ENCODE measurements at regions not wholly inside any gene's neighbourhood (a gene's known extent, or its start where the extent isn't known, plus 50 kb on each side); places are given as distances from the start of the nearest gene placed in this dataset.
"Not testable (repeated sequence)": the region's sequence is repeated elsewhere in the genome, so short reads cannot be mapped to it uniquely, and the experiment has no call there.

DNA sequence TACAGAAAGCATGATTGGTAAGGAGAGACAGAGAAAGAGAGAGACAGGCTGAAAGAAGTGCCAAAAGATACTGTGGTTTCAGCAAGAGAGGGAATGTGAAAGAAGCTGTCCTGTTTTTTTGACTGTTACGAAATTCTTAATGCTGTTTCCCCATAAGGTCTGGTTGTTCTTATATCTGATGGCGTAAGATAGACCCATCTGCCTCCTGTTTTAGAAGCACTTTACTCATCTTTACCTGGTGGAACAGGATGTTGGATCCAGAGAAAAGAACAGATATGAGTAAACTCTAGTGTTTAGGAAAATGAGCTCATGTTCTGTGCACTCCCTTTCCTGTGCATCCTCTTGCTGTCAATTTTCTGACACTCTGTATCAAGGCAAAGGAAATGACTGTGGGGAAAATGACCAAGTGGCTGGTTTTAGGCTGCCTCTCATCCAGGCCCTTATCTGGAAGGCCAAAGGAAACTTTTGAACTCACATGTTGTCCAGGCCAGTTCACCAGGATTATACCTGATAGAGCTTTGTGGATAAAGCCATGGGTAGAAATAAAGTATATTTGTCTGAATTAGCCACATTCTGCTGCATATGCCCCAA lies 311.7 kb upstream of the HTR2C start:
- TF ChIP-seq JUND (IDR thresholded peaks at IDR 0.05; ENCODE audit: low read depth): no peak
- in situ Hi-C loops (cut with HindIII; ENCODE audit: low pct_unique_long_range_greater_than_20kb, low sequenced_read_pairs): no loop called here
- DNase-seq (ENCODE audit: low read depth in 1 of 2, low spot score in 1 of 2): no peak

DNA sequence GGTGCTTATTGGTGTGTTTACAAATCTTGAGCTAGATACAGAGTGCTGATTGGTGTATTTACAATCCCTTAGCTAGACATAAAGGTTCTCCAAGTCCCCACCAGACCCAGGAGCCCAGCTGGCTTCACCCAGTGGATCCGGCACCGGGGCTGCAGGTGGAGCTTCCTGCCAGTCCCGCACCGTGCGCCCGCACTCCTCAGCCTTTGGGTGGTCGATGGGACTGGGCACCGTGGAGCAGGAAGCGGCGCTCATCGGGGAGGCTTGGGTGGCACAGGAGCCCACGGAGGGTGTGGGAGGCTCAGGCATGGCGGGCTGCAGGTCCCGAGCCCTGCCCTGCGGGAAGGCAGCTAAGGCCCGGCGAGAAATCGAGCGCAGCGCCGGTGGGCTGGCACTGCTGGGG lies 313.5 kb upstream of the HTR2C start:
- DNase-seq (ENCODE audit: low read depth in 1 of 2, low spot score in 1 of 2); in situ Hi-C loops (cut with HindIII; ENCODE audit: low pct_unique_long_range_greater_than_20kb, low sequenced_read_pairs): not testable (repeated sequence)

DNA sequence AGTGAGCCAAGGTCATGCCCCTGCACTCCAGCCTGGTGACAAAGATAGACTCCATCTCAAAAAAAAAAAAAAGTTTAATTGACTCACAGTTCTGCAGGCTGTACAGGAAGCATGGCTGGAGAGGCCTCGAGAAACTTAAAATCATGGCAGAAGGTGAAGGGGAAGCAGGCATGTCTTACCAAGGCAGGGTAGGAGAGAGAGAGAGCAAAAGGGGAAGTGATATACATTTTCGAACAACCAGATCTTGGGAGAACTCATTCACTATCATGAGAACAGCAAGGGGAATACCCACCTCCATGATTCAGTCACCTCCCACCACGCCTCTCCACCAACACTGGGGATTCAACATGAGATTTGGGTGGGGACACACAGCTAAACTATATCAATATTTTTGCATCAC lies 315.2 kb upstream of the HTR2C start:
- in situ Hi-C loops (cut with HindIII; ENCODE audit: low pct_unique_long_range_greater_than_20kb, low sequenced_read_pairs): no loop called here
- no peak for TF ChIP-seq JUND (IDR thresholded peaks at IDR 0.05; ENCODE audit: low read depth)
- DNase-seq (ENCODE audit: low read depth in 1 of 2, low spot score in 1 of 2): no peak

DNA sequence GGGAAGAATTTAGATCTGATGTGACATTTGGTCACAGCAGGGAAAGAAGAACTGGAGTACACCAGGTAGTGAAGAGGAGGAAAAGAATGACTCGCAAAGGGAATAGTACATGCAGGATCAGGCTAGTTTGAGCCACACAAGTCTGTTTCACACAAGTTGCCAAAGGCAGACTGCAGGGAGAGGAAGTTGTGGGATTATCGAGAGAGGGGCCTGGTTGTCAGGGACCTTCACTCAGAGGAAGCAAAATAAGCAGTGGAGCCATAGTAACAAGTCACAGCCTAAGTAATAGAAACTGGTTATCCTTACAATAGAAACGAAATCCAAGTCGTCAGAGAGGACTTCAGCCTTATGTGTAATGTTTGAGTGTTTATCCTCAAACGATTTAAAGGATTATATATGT lies 316.7 kb upstream of the HTR2C start:
- no peak for DNase-seq (ENCODE audit: low read depth in 1 of 2, low spot score in 1 of 2)
- no peak for TF ChIP-seq JUND (IDR thresholded peaks at IDR 0.05; ENCODE audit: low read depth)
- in situ Hi-C loops (cut with HindIII; ENCODE audit: low pct_unique_long_range_greater_than_20kb, low sequenced_read_pairs): no loop called here

DNA sequence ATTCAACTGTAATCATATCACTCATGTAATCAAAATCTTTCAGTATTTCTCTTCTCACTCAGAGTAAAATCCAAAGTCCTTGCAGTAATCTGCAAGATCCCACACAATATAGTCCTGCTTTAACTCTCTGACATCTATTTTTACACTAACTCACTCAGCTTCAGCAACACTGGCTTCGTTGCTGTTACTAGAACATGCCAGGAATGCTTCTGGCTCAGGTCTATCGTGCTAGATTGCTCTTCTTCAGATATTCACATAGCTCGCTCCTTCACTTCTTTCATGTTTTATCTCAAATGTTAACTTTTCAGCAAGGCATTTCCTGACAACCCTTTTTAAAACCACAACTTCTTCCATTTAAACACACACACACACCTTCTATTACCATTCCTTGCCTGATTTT lies 331.7 kb upstream of the HTR2C start:
- in situ Hi-C loops (cut with HindIII; ENCODE audit: low pct_unique_long_range_greater_than_20kb, low sequenced_read_pairs): no loop called here
- no peak for TF ChIP-seq JUND (IDR thresholded peaks at IDR 0.05; ENCODE audit: low read depth)
- no peak for DNase-seq (ENCODE audit: low read depth in 1 of 2, low spot score in 1 of 2)

DNA sequence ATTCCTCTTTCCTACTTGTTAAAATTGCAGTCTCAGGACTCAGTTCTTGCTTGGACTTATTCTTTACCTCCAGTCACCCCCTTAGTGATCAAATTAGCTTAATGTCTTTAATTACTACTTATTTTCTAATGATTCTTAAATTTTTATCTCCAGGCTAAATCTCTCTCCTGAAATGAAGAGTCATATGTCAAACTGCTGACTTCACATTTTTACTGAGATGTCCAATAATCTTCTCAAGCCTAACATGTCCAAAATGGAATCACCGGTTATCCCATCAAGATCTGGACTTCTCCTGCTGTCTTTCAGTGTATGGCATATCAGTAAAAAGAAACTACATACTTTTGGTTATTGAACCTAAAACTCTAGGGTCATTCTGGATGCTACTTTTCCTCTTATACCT lies 332.3 kb upstream of the HTR2C start:
- TF ChIP-seq JUND (IDR thresholded peaks at IDR 0.05; ENCODE audit: low read depth): no peak
- DNase-seq (ENCODE audit: low read depth in 1 of 2, low spot score in 1 of 2): no peak
- in situ Hi-C loops (cut with HindIII; ENCODE audit: low pct_unique_long_range_greater_than_20kb, low sequenced_read_pairs): no loop called here

DNA sequence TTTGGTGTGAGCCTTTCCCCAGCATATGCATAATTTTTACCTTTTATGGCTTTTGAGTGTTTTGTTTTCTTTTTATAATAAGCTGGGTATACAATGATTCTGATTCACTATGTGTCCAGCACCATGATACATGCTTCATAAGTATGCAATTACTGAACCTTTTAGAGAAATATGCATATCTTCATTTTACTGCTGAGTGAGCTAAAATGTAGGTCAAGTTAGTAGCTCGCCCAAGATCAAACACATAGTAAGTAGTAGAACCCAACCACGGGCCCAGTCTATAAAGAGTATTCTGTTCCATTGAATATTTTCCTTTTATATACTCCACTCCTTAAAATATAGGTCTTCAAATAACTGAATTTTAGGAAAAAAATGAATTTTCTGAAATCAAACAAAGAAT lies 362.4 kb upstream of the HTR2C start:
- TF ChIP-seq JUND (IDR thresholded peaks at IDR 0.05; ENCODE audit: low read depth): no peak
- in situ Hi-C loops (cut with HindIII; ENCODE audit: low pct_unique_long_range_greater_than_20kb, low sequenced_read_pairs): no loop called here
- DNase-seq (ENCODE audit: low read depth in 1 of 2, low spot score in 1 of 2): no peak

DNA sequence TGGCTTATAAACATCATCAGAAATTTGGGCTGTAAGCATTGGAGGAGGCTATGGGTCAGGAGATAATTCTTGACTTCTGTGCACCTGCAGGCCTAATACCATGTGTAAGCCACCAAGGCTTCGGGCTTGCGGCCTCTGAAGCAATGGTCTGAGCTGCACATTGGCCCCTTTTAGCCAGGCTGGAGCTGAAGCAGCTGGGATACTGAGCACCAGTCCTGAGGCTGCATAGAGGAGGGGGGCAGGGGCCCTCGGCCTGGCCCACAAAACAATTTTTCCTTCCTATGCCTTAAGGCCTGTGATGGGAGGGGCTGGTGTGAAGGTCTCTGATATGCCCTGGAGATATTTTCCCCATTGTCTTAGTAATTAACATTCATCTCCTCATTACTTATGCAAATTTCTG lies 373.0 kb upstream of the HTR2C start:
- no peak for DNase-seq (ENCODE audit: low read depth in 1 of 2, low spot score in 1 of 2)
- no peak for TF ChIP-seq JUND (IDR thresholded peaks at IDR 0.05; ENCODE audit: low read depth)
- in situ Hi-C loops (cut with HindIII; ENCODE audit: low pct_unique_long_range_greater_than_20kb, low sequenced_read_pairs): no loop called here

DNA sequence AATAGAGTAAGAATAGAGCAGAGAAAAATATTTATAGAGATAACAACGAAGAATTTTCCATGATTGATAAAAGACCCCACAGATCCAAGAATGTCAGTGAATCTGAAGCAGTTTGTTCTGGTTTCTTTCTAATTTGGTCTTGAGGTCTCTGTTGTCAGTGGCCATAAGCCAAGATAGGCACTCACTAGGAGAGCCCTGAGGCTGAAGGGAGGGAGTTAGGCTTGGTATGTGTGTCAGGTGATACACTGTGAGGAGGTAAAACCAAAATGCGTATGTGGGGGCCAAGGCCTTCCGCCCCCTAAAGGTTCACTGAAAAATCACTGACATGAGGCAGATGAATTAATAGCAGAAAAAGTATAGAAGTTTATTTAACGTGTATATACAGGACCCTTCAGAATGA lies 382.3 kb upstream of the HTR2C start:
- no peak for DNase-seq (ENCODE audit: low read depth in 1 of 2, low spot score in 1 of 2)
- no peak for TF ChIP-seq JUND (IDR thresholded peaks at IDR 0.05; ENCODE audit: low read depth)
- in situ Hi-C loops (cut with HindIII; ENCODE audit: low pct_unique_long_range_greater_than_20kb, low sequenced_read_pairs): no loop called here

DNA sequence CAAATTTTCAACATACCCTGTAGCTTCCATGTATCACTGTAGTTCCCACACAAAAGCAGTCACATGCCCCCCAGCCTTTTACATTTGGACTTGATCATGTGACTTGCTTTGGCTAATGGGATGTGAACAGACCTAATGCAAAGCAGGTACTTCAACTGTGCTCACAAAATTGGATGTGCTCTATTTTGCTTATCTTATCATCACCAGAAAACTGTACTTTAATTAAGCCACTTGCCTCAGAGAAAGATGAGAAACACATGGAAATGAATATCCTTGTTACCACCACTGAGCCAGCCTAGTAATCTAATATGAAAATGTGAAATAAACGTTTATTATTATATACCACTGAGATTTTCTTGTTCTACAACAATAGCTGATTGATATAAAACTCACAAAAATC lies 402.7 kb upstream of the HTR2C start:
- in situ Hi-C loops (cut with HindIII; ENCODE audit: low pct_unique_long_range_greater_than_20kb, low sequenced_read_pairs): no loop called here
- no peak for DNase-seq (ENCODE audit: low read depth in 1 of 2, low spot score in 1 of 2)
- no peak for TF ChIP-seq JUND (IDR thresholded peaks at IDR 0.05; ENCODE audit: low read depth)

DNA sequence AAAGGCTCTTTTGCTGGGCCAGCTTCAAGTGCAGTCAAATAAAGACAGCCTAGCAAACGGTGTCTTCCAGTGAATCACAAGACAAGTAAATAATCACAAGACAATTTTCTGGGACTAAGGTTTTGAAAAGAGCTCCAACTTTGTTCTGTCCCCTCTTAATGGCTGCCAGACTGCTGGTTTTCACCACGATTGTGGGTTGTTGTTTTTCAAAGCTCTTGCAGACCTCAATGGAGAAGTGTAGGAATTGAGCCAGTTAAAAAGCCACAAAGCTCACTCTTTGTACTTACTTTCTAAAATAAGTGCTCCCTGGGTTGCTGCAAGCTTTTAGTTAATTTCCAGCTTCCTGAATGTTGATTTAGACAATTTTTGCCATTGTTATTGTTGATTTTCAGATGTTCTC lies 405.8 kb upstream of the HTR2C start:
- DNase-seq (ENCODE audit: low read depth in 1 of 2, low spot score in 1 of 2): no peak
- in situ Hi-C loops (cut with HindIII; ENCODE audit: low pct_unique_long_range_greater_than_20kb, low sequenced_read_pairs): no loop called here
- TF ChIP-seq JUND (IDR thresholded peaks at IDR 0.05; ENCODE audit: low read depth): no peak

DNA sequence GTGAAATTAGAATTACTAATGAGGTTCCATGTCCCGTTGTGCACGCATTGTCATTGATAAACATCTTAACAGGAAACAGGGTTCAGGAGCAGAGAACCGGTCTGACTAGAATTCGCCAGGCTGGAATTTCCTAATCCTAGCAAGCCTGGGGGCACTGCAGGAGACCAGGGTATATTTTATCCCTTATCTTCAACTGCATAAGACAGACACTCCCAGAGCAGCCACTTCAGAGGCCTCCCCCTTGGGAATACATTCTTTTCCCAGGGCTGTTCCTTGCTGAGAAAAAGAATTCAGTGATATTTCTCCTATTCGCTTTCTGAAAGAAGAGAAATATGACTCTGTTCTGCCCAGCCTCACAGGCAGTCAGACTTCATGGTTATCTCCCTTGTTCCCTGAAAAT lies 416.6 kb upstream of the HTR2C start:
- peak in 1 of 2 experiments; percentile 0 for DNase-seq (ENCODE audit: low read depth in 1 of 2, low spot score in 1 of 2)
- in situ Hi-C loops (cut with HindIII; ENCODE audit: low pct_unique_long_range_greater_than_20kb, low sequenced_read_pairs): not testable (repeated sequence)

DNA sequence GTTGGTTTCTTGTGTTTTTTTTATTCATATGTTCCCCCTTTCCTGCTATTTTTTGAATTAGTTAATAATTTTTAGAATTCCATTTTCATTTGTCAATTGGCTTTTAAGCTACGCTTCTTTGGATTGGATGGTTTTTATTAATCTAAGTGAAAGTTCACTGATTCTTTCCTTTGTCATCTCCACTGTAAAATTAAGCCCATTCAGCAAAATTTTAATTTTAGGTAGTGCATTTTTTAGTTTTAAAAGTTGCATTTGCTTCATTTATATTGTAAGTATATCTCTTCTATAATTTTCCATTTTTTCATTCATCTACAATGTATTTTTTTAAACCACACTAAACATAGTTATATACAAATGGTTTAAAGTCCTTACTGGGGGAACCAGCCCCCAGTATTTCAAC lies 417.3 kb upstream of the HTR2C start:
- DNase-seq (ENCODE audit: low read depth in 1 of 2, low spot score in 1 of 2): no peak
- no peak for TF ChIP-seq JUND (IDR thresholded peaks at IDR 0.05; ENCODE audit: low read depth)
- in situ Hi-C loops (cut with HindIII; ENCODE audit: low pct_unique_long_range_greater_than_20kb, low sequenced_read_pairs): no loop called here

DNA sequence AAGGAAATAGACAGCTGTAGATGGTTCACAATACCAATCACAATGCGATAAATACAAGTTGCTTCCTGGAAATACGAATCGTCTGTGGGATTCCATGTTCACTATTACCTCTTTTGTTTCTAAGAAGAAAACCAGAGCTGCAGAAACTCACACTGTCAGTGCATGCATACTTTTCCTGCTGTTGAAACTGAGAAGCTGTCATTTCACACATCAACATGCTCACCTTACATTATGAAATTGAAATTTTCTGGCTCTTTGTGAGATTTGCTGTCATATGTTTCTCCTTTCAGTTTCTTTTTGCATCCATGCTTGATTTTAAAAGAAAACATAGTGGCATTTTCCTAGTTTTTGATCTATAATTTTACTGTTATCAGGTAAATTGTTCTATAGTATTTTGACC lies 418.3 kb upstream of the HTR2C start:
- DNase-seq (ENCODE audit: low read depth in 1 of 2, low spot score in 1 of 2): no peak
- in situ Hi-C loops (cut with HindIII; ENCODE audit: low pct_unique_long_range_greater_than_20kb, low sequenced_read_pairs): no loop called here
- no peak for TF ChIP-seq JUND (IDR thresholded peaks at IDR 0.05; ENCODE audit: low read depth)

All from T47D (cell line).